ENCODE measurements at regions not wholly inside any gene's neighbourhood (a gene's known extent, or its start where the extent isn't known, plus 50 kb on each side); places are given as distances from the start of the nearest gene placed in this dataset.

DNA sequence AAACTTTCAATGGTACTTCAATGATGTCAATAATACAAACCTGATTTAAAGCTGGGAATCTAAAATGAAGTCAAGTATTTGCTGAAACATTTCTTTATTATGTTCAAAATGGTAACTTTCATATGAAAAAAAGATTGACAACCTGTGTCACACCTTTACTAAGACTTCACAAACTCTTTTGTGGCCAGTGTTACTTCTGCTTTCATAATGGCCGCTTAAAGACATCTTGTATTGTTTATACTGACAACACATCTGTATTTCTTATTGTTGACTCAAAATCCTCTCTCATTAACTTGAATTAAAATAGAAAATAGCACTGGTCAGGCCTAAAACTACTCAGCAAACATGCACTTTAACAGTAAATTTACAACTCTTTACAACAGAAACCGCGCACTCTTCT lies 312.3 kb upstream of the CNTN6 start:
- TF ChIP-seq, protein P1, sequence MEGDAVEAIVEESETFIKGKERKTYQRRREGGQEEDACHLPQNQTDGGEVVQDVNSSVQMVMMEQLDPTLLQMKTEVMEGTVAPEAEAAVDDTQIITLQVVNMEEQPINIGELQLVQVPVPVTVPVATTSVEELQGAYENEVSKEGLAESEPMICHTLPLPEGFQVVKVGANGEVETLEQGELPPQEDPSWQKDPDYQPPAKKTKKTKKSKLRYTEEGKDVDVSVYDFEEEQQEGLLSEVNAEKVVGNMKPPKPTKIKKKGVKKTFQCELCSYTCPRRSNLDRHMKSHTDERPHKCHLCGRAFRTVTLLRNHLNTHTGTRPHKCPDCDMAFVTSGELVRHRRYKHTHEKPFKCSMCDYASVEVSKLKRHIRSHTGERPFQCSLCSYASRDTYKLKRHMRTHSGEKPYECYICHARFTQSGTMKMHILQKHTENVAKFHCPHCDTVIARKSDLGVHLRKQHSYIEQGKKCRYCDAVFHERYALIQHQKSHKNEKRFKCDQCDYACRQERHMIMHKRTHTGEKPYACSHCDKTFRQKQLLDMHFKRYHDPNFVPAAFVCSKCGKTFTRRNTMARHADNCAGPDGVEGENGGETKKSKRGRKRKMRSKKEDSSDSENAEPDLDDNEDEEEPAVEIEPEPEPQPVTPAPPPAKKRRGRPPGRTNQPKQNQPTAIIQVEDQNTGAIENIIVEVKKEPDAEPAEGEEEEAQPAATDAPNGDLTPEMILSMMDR (IDR thresholded peaks at IDR 0.05; ENCODE audit: low read depth, low read length): no peak
- TF ChIP-seq MYC (IDR thresholded peaks at IDR 0.05; ENCODE audit: low read depth, low read length) (no peak), POLR2A (IDR thresholded peaks at IDR 0.05; ENCODE audit: extremely low read depth, insufficient read length) (no peak)
- TF ChIP-seq, protein P2, sequence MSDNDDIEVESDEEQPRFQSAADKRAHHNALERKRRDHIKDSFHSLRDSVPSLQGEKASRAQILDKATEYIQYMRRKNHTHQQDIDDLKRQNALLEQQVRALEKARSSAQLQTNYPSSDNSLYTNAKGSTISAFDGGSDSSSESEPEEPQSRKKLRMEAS (IDR thresholded peaks at IDR 0.05; ENCODE audit: low read depth, low read length): no peak
